Vagina (tissue), 2 donors: ENCODE measurements at regions not wholly inside any gene's neighbourhood (a gene's known extent, or its start where the extent isn't known, plus 50 kb on each side); places are given as distances from the start of the nearest gene placed in this dataset.

Experiments
- DNase-seq, 2 donors: peaks; one replicate each; pipeline ENCODE4 v3.0.0-alpha.2; 2017; ENCODE audit errors: extremely low spot score in 2 of 2
- H3K27ac ChIP-seq: fragments of 200-600 bp; sonication (generic); one replicate; pipeline ENCODE4 v1.5.1; 2019
- H3K27me3 ChIP-seq: fragments of 200-600 bp; sonication (generic); one replicate; pipeline ENCODE4 v1.5.1; 2019
- H3K36me3 ChIP-seq, 2 donors: fragments of 200-600 bp; sonication (generic); one replicate each; pipeline ENCODE4 v1.5.1; 2017 to 2019
- H3K4me1 ChIP-seq: fragments of 200-600 bp; sonication (generic); one replicate; pipeline ENCODE4 v1.5.1; 2019
- H3K4me3 ChIP-seq, 2 donors: fragments of 200-600 bp; sonication (generic); 1 replicate in 1 of 2; 2 replicates in 1 of 2; pipeline ENCODE4 v1.5.1; 2016 to 2019
- H3K9me3 ChIP-seq: fragments of 200-600 bp; sonication (generic); one replicate; pipeline ENCODE4 v1.5.1; 2019
- CTCF ChIP-seq, 3 experiments: fragments of 450-650 bp in 2 of 3; fragments of 200-600 bp in 1 of 3; sonication (generic) in 1 of 3; IDR thresholded peaks; one replicate each; pipeline ENCODE4 v1.5.1; 2017 to 2019; ENCODE audit warnings: antibody characterized with exemption in 3 of 3, mild to moderate bottlenecking in 2 of 3, moderate library complexity in 2 of 3
- POLR2A ChIP-seq, 2 donors: fragments of 450-650 bp; IDR thresholded peaks; one replicate each; pipeline ENCODE4 v1.6.1; 2017; ENCODE audit warnings: antibody characterized with exemption in 2 of 2, mild to moderate bottlenecking in 2 of 2, moderate library complexity in 2 of 2
- POLR2AphosphoS5 ChIP-seq, 2 donors: sonication (generic); formaldehyde crosslinking; IDR thresholded peaks; one replicate each; pipeline ENCODE4 v1.9.0; 2017; ENCODE audit warnings: antibody characterized with exemption in 2 of 2, mild to moderate bottlenecking in 2 of 2, low read depth in 1 of 2; ENCODE audit not compliant: insufficient read depth in 1 of 2
- intact Hi-C: fragments of 100-400 bp; cut with DNase I; formaldehyde crosslinking; loops from one replicate; pipeline ENCODE4 v1.15.1; 2023

DNA sequence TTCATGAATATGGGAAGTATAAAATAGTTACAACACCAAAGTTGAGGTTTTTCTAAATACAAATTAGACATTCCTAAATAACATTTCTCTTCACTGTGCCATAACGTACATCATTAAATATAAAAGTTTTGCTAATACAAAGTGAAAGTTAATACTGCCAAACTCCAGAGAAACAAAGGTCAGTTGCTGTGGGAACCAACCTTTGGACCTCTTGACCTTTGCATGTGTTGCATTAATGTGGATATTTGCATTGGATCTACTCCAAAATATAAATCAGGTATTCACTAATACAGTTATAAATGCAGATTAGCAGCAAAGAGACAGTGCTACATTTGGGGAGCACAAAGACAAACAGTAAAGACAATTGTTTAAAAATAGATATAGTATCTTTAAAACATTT lies 366.0 kb upstream of the USP15 start:
- no peak overlapping the region for H3K4me3 ChIP-seq
- intact Hi-C loops, result no loop called here
- no peaks in the 10 kb centered on the region for H3K9me3 ChIP-seq
- no peak for DNase-seq
- TF ChIP-seq POLR2AphosphoS5 (IDR thresholded peaks at IDR 0.05; ENCODE audit: insufficient read depth in 1 of 2, low read depth in 1 of 2), result no peak
- TF ChIP-seq CTCF (IDR thresholded peaks at IDR 0.05), result no peak
- TF ChIP-seq POLR2A (IDR thresholded peaks at IDR 0.05), result no peak
- H3K36me3 ChIP-seq, result no peaks in the 10 kb centered on the region
- H3K27ac ChIP-seq, result no peak overlapping the region
- H3K27me3 ChIP-seq, result no peaks in the 10 kb centered on the region
- H3K4me1 ChIP-seq, result no peaks in the 10 kb centered on the region

GRCh38 chr12:61896436-61896835 lies 363.8 kb upstream of the USP15 start:
- intact Hi-C loops, result no loop called here
- Histone ChIP-seq H3K9me3 (no peaks in the 10 kb centered on the region), H3K36me3 (no peaks in the 10 kb centered on the region), H3K4me1 (no peaks in the 10 kb centered on the region), H3K27me3 (no peaks in the 10 kb centered on the region), H3K4me3 (no peak overlapping the region), H3K27ac (no peak overlapping the region)
- no peak for TF ChIP-seq POLR2A (IDR thresholded peaks at IDR 0.05)
- TF ChIP-seq CTCF (IDR thresholded peaks at IDR 0.05), result no peak
- TF ChIP-seq POLR2AphosphoS5 (IDR thresholded peaks at IDR 0.05; ENCODE audit: insufficient read depth in 1 of 2, low read depth in 1 of 2), result no peak
- no peak for DNase-seq

- DNase-seq, result no peak
- intact Hi-C loops, result no loop called here
- Histone ChIP-seq H3K4me3 (no peak overlapping the region), H3K4me1 (no peaks in the 10 kb centered on the region), H3K36me3 (no peaks in the 10 kb centered on the region), H3K27ac (no peak overlapping the region), H3K27me3 (no peaks in the 10 kb centered on the region), H3K9me3 (no peaks in the 10 kb centered on the region)
- no peak for TF ChIP-seq POLR2AphosphoS5 (IDR thresholded peaks at IDR 0.05; ENCODE audit: insufficient read depth in 1 of 2, low read depth in 1 of 2)
- no peak for TF ChIP-seq CTCF (IDR thresholded peaks at IDR 0.05)
- no peak for TF ChIP-seq POLR2A (IDR thresholded peaks at IDR 0.05)
These were observed 357.8 kb upstream of the USP15 start for GRCh38 chr12:61902403-61902802.

DNA sequence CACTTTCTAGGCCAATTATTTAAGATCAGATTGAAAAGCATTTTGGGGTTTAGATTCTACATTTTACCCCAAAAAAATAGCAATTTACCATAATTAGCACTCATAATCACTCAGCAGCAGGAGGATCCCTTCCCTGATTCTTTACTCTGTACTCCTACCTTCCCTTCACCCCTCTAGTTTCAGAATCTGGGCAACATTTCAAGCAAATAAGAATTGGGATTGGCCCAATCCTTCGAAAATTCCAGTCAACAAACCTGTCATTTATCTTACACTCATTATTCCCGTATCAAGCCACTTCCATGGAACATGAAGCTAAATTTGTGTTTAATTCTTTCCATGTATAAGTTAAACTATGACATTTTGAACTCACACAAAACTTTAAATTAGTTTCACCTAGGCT lies 349.1 kb upstream of the USP15 start:
- Histone ChIP-seq H3K27me3 (no peaks in the 10 kb centered on the region), H3K9me3 (no peaks in the 10 kb centered on the region), H3K4me3 (no peak overlapping the region), H3K36me3 (no peaks in the 10 kb centered on the region), H3K27ac (no peak overlapping the region), H3K4me1 (no peaks in the 10 kb centered on the region)
- intact Hi-C loops, result no loop called here
- DNase-seq, result no peak
- TF ChIP-seq POLR2A (IDR thresholded peaks at IDR 0.05) (no peak), CTCF (IDR thresholded peaks at IDR 0.05) (no peak), POLR2AphosphoS5 (IDR thresholded peaks at IDR 0.05; ENCODE audit: insufficient read depth in 1 of 2, low read depth in 1 of 2) (no peak)

- Histone ChIP-seq H3K4me1 (no peaks in the 10 kb centered on the region), H3K27ac (no peak overlapping the region), H3K9me3 (no peaks in the 10 kb centered on the region), H3K36me3 (no peaks in the 10 kb centered on the region), H3K4me3 (no peak overlapping the region), H3K27me3 (no peaks in the 10 kb centered on the region)
- TF ChIP-seq POLR2A (IDR thresholded peaks at IDR 0.05), result no peak
- no peak for TF ChIP-seq CTCF (IDR thresholded peaks at IDR 0.05)
- TF ChIP-seq POLR2AphosphoS5 (IDR thresholded peaks at IDR 0.05; ENCODE audit: insufficient read depth in 1 of 2, low read depth in 1 of 2), result no peak
- no peak for DNase-seq
- intact Hi-C loops, result no loop called here
These were observed 344.8 kb upstream of the USP15 start for GRCh38 chr12:61915420-61915819.
